H1 (cell line): ENCODE measurements at regions not wholly inside any gene's neighbourhood (a gene's known extent, or its start where the extent isn't known, plus 50 kb on each side); places are given as distances from the start of the nearest gene placed in this dataset.

ENCODE experiments used
- CTCF ChIA-PET: fragments of 300-600 bp; sonication (Branson Sonifier 250); formaldehyde crosslinking; loops from one replicate; lab custom pipeline; 2021; ENCODE audit not compliant: partially characterized antibody; lab: Charles Lee
- POLR2A ChIA-PET: fragments of 300-600 bp; sonication (Branson Sonifier 250); formaldehyde crosslinking; loops from one replicate; lab custom pipeline; 2021; ENCODE audit warnings: inconsistent platforms; ENCODE audit not compliant: partially characterized antibody; lab: Charles Lee
- DNase-seq, 2 experiments: peaks; one replicate each; pipeline versions ENCODE4 v3.0.0 to v3.0.0-alpha.2; 2010 to 2022; ENCODE audit warnings: low spot score in 2 of 2, low read depth in 1 of 2, mixed read lengths in 1 of 2
- FAIRE-seq: peaks from 2 replicates; lab custom pipeline; 2011; peaks lifted over from hg19 to GRCh38; lab: Jason Lieb, UNC
- H2AFZ ChIP-seq: 2 replicates; pipeline ENCODE4 v1.8.1; 2012; ENCODE audit warnings: low read length, inconsistent platforms
- H2AK5ac ChIP-seq: 2 replicates; pipeline ENCODE4 v1.6.1; 2013; ENCODE audit warnings: low read depth, low read length
- H2BK120ac ChIP-seq: replicated peaks from 2 replicates; pipeline ENCODE3; 2013; ENCODE audit warnings: low read depth, low read length, inconsistent platforms
- H2BK12ac ChIP-seq: 2 replicates; pipeline ENCODE4 v1.6.1; 2013; ENCODE audit warnings: low read depth, low read length
- H2BK15ac ChIP-seq: 2 replicates; pipeline ENCODE4 v1.6.1; 2013; ENCODE audit warnings: low read length
- H2BK20ac ChIP-seq: 2 replicates; pipeline ENCODE4 v1.6.1; 2013; ENCODE audit warnings: low read length
- H2BK5ac ChIP-seq: 2 replicates; pipeline ENCODE4 v1.6.1; 2013; ENCODE audit warnings: low read depth, low read length
- H3K14ac ChIP-seq: 2 replicates; pipeline ENCODE4 v1.6.1; 2013; ENCODE audit warnings: inconsistent platforms; ENCODE audit not compliant: insufficient read length
- H3K18ac ChIP-seq: 2 replicates; pipeline ENCODE4 v1.6.1; 2013; ENCODE audit warnings: low read length; ENCODE audit errors: extremely low read depth
- H3K23ac ChIP-seq: 2 replicates; pipeline ENCODE4 v1.6.1; 2013; ENCODE audit warnings: inconsistent platforms; ENCODE audit not compliant: insufficient read length
- H3K23me2 ChIP-seq: 2 replicates; pipeline ENCODE4 v1.6.1; 2013; ENCODE audit warnings: low read depth, low read length
- H3K27ac ChIP-seq: 2 replicates; pipeline ENCODE4 v1.6.1; 2011; ENCODE audit warnings: low read depth, low read length, inconsistent platforms
- H3K27me3 ChIP-seq, 4 experiments: replicated peaks in 1 of 4; 1 replicate in 1 of 4; 2 replicates in 3 of 4; pipeline versions ENCODE4 v1.6.1 to v1.8.1; 2011 to 2013; ENCODE audit warnings: low read length in 3 of 4, mild to moderate bottlenecking in 3 of 4, inconsistent platforms in 2 of 4, mixed read lengths in 2 of 4, moderate library complexity in 1 of 4; ENCODE audit not compliant: control insufficient read depth in 3 of 4, insufficient read depth in 3 of 4; ENCODE audit errors: extremely low read depth in 1 of 4
- H3K36me3 ChIP-seq, 4 experiments: 2 replicates each; pipeline versions ENCODE4 v1.6.1 to v1.8.1; 2011 to 2013; ENCODE audit warnings: mild to moderate bottlenecking in 4 of 4, low read length in 3 of 4, moderate library complexity in 2 of 4, control low read depth in 1 of 4, inconsistent platforms in 1 of 4; ENCODE audit not compliant: insufficient read depth in 4 of 4, control insufficient read depth in 2 of 4
- H3K4ac ChIP-seq: replicated peaks from 2 replicates; pipeline ENCODE3; 2013; ENCODE audit warnings: low read length, low read depth, mixed read lengths, inconsistent platforms; ENCODE audit not compliant: insufficient read length
- H3K4me1 ChIP-seq, 4 experiments: replicated peaks in 1 of 4; 1 replicate in 1 of 4; 2 replicates in 3 of 4; pipeline versions ENCODE4 v1.6.1 to v1.8.1; 2011 to 2013; ENCODE audit warnings: low read length in 3 of 4, inconsistent platforms in 2 of 4, mixed read lengths in 1 of 4; ENCODE audit not compliant: insufficient read depth in 4 of 4, control insufficient read depth in 3 of 4
- H3K4me2 ChIP-seq, 2 experiments: 2 replicates each; pipeline versions ENCODE4 v1.6.1 to v1.8.1; 2011 to 2013; ENCODE audit warnings: low read depth in 2 of 2, low read length in 2 of 2, control low read depth in 1 of 2, inconsistent platforms in 1 of 2, mild to moderate bottlenecking in 1 of 2; ENCODE audit not compliant: insufficient read depth in 1 of 2
- H3K4me3 ChIP-seq, 4 experiments: fragments of 200-600, 300-600 bp in 1 of 4; sonication (generic), shearing (Covaris generic), sonication (Bioruptor Twin) in 1 of 4; 2 replicates each; pipeline versions ENCODE4 v1.5.1 to v1.8.1; 2011 to 2016; ENCODE audit warnings: low read length in 4 of 4, low read depth in 3 of 4, control low read depth in 2 of 4, inconsistent platforms in 2 of 4, mild to moderate bottlenecking in 2 of 4, mixed read lengths in 1 of 4, moderate library complexity in 1 of 4; ENCODE audit not compliant: insufficient read depth in 2 of 4; ENCODE audit errors: extremely low read depth in 1 of 4
- H3K56ac ChIP-seq: replicated peaks from 2 replicates; pipeline ENCODE3; 2013; ENCODE audit warnings: low read depth, mild to moderate bottlenecking, mixed read lengths, low read length, inconsistent platforms; ENCODE audit not compliant: insufficient read length
- H3K79me1 ChIP-seq: 2 replicates; pipeline ENCODE4 v1.6.1; 2013; ENCODE audit warnings: low read depth, low read length, control low read depth
- H3K79me2 ChIP-seq, 2 experiments: 2 replicates each; pipeline versions ENCODE4 v1.6.1 to v1.8.1; 2012 to 2013; ENCODE audit warnings: low read length in 2 of 2, mild to moderate bottlenecking in 2 of 2, inconsistent platforms in 1 of 2; ENCODE audit not compliant: insufficient read depth in 2 of 2, control insufficient read depth in 1 of 2
- H3K9ac ChIP-seq, 4 experiments: replicated peaks in 1 of 4; 1 replicate in 1 of 4; 2 replicates in 3 of 4; pipeline versions ENCODE4 v1.6.1 to v1.8.1; 2011 to 2013; ENCODE audit warnings: low read depth in 3 of 4, low read length in 3 of 4, control low read depth in 2 of 4, mild to moderate bottlenecking in 2 of 4, moderate library complexity in 2 of 4, inconsistent platforms in 1 of 4; ENCODE audit errors: extremely low read depth in 1 of 4
- H3K9me3 ChIP-seq, 2 experiments: 2 replicates each; pipeline versions ENCODE4 v1.6.1 to v1.8.1; 2012 to 2013; ENCODE audit warnings: mild to moderate bottlenecking in 2 of 2, moderate library complexity in 2 of 2, control low read depth in 1 of 2, inconsistent platforms in 1 of 2, low read depth in 1 of 2, low read length in 1 of 2, mixed read lengths in 1 of 2; ENCODE audit not compliant: insufficient read depth in 2 of 2
- H4K20me1 ChIP-seq, 2 experiments: replicated peaks in 1 of 2; 2 replicates each; pipeline versions ENCODE3 to v1.8.1; 2011 to 2013; ENCODE audit warnings: inconsistent platforms in 2 of 2, low read length in 2 of 2, mild to moderate bottlenecking in 1 of 2; ENCODE audit not compliant: insufficient read depth in 2 of 2, control insufficient read depth in 1 of 2
- H4K5ac ChIP-seq: 2 replicates; pipeline ENCODE4 v1.6.1; 2013; ENCODE audit warnings: low read length, low read depth, mixed read lengths, inconsistent platforms; ENCODE audit not compliant: insufficient read length
- H4K8ac ChIP-seq: 2 replicates; pipeline ENCODE4 v1.8.0; 2013; ENCODE audit warnings: mild to moderate bottlenecking, moderate library complexity, low read length, inconsistent platforms; ENCODE audit not compliant: insufficient read depth; ENCODE audit errors: extremely low read depth
- H4K91ac ChIP-seq: replicated peaks from 2 replicates; pipeline ENCODE3; 2013; ENCODE audit warnings: low read length, mixed read lengths, inconsistent platforms; ENCODE audit not compliant: insufficient read length
- BRCA1 ChIP-seq: IDR thresholded peaks from 2 replicates; pipeline ENCODE4 v1.6.1; 2012; ENCODE audit warnings: low read depth, low read length, improper control_type of control experiment
- CREB1 ChIP-seq: IDR thresholded peaks from 2 replicates; pipeline ENCODE4 v1.6.1; 2012; ENCODE audit warnings: inconsistent platforms
- CTBP2 ChIP-seq: IDR thresholded peaks from 2 replicates; pipeline ENCODE4 v1.7.0; 2011; ENCODE audit warnings: borderline replicate concordance, mild to moderate bottlenecking, moderate library complexity, mixed read lengths, low read length; ENCODE audit not compliant: insufficient read depth, insufficient read length
- FOSL1 ChIP-seq: IDR thresholded peaks from 2 replicates; pipeline ENCODE4 v1.6.1; 2011; ENCODE audit warnings: mild to moderate bottlenecking, low read depth, low read length, moderate library complexity; ENCODE audit not compliant: insufficient read depth
- GTF2F1 ChIP-seq: IDR thresholded peaks from 2 replicates; pipeline ENCODE4 v1.6.1; 2012; ENCODE audit warnings: low read depth, low read length, improper control_type of control experiment, borderline replicate concordance
- SP4 ChIP-seq: IDR thresholded peaks from 2 replicates; pipeline ENCODE4 v1.6.1; 2012; ENCODE audit warnings: low read length, inconsistent platforms
- WGBS, 2 experiments: shearing (Covaris generic) in 1 of 2; methylation state at CpG; one replicate each; pipeline versions ENCODE4 v1.1.6 to v1.1.7; 2013 to 2015; ENCODE audit warnings: low lambda C conversion rate in 2 of 2, mixed read lengths in 2 of 2, inconsistent platforms in 1 of 2, low coverage in 1 of 2, missing lambda C conversion rate in 1 of 2; ENCODE audit not compliant: insufficient replicate concordance in 2 of 2, insufficient coverage in 1 of 2, insufficient read length in 1 of 2; ENCODE audit errors: extremely low coverage in 1 of 2, missing lambda C conversion rate in 1 of 2; 5-methylcytosine and 5-hydroxymethylcytosine counted together

- H3K9me3 ChIP-seq, result no peaks in the 10 kb centered on the region
- no peak overlapping the region for H2BK120ac ChIP-seq
- no peak overlapping the region for H3K4ac ChIP-seq
- no peak overlapping the region for H3K18ac ChIP-seq
- no peak overlapping the region for H3K27ac ChIP-seq
- no peaks in the 10 kb centered on the region for H3K4me1 ChIP-seq
- H2BK20ac ChIP-seq, result no peak overlapping the region
- H4K5ac ChIP-seq, result no peak overlapping the region
- TF ChIP-seq FOSL1 (no peak), SP4 (no peak), CREB1 (no peak), GTF2F1 (no peak), CTBP2 (no peak), BRCA1 (no peak)
- H4K20me1 ChIP-seq, result no peaks in the 10 kb centered on the region
- CTCF ChIA-PET, result no interaction called here
- H3K56ac ChIP-seq, result no peak overlapping the region
- WGBS, 2 experiments, result 93% methylated on average over 2 of the region's 2 CpGs; no CpG with 5 or more reads in 1 of the 2 experiments
- no peaks in the 10 kb centered on the region for H3K79me1 ChIP-seq
- H3K23ac ChIP-seq, result no peak overlapping the region
- no peaks in the 10 kb centered on the region for H3K27me3 ChIP-seq
- no peaks in the 10 kb centered on the region for H3K36me3 ChIP-seq
- no peak overlapping the region for H2AK5ac ChIP-seq
- POLR2A ChIA-PET, result no interaction called here
- FAIRE-seq, result no peak
- no peak overlapping the region for H2BK5ac ChIP-seq
- no peak overlapping the region for H3K4me3 ChIP-seq
- no peak overlapping the region for H2AFZ ChIP-seq
- no peaks in the 10 kb centered on the region for H3K23me2 ChIP-seq
- H4K8ac ChIP-seq, result no peak overlapping the region
- DNase-seq, result no peak
- H4K91ac ChIP-seq, result no peak overlapping the region
- no peak overlapping the region for H2BK15ac ChIP-seq
- no peak overlapping the region for H3K4me2 ChIP-seq
- no peaks in the 10 kb centered on the region for H3K79me2 ChIP-seq
- no peak overlapping the region for H2BK12ac ChIP-seq
- no peak overlapping the region for H3K14ac ChIP-seq
- H3K9ac ChIP-seq, result no peak overlapping the region
Observed at GRCh38 chr2:18668221-18668620, 78.9 kb upstream of the NT5C1B start.
